SK-N-SH treated with all-trans-retinoic acid at 6 μM for 48 hours (cell line): ENCODE measurements at regions not wholly inside any gene's neighbourhood (a gene's known extent, or its start where the extent isn't known, plus 50 kb on each side); places are given as distances from the start of the nearest gene placed in this dataset.

Experiments
- CSDC2 ChIP-seq: fragments of 250-450 bp; sonication (Bioruptor Pico); IDR thresholded peaks from 2 replicates; pipeline ENCODE4 v1.5.0; 2020; ENCODE audit warnings: mild to moderate bottlenecking, moderate library complexity
- GLIS3 ChIP-seq: fragments of 250-450 bp; sonication (Bioruptor Pico); IDR thresholded peaks from 2 replicates; pipeline ENCODE4 v1.5.0; 2020; ENCODE audit warnings: mild to moderate bottlenecking, moderate library complexity
- OSR1 ChIP-seq: fragments of 250-450 bp; sonication (Bioruptor Pico); IDR thresholded peaks from 2 replicates; pipeline ENCODE4 v1.8.0; 2022; ENCODE audit warnings: moderate library complexity, mild to moderate bottlenecking, inconsistent platforms
- TCF4 ChIP-seq: fragments of 250-450 bp; sonication (Bioruptor Pico); IDR thresholded peaks from 2 replicates; pipeline ENCODE4 v1.8.0; 2021; ENCODE audit warnings: mild to moderate bottlenecking, moderate library complexity, borderline replicate concordance
- ZFP3 ChIP-seq: fragments of 250-450 bp; sonication (Bioruptor Pico); IDR thresholded peaks from 2 replicates; pipeline ENCODE4 v1.5.0; 2020; ENCODE audit warnings: mild to moderate bottlenecking, moderate library complexity
- ZFP30 ChIP-seq: fragments of 450-650 bp; formaldehyde crosslinking; IDR thresholded peaks from 2 replicates; pipeline ENCODE4 v1.5.0; 2022; ENCODE audit warnings: mild to moderate bottlenecking, moderate library complexity
- ZNF565 ChIP-seq: fragments of 450-650 bp; formaldehyde crosslinking; conservative IDR thresholded peaks from 2 replicates; pipeline ENCODE4 v1.5.0; 2020; ENCODE audit warnings: low read depth, mild to moderate bottlenecking, moderate library complexity
- TF ChIP-seq, protein P1 (sequence below): fragments of 250-450 bp; sonication (Bioruptor Pico); IDR thresholded peaks from 2 replicates; pipeline ENCODE4 v1.8.0; 2020; ENCODE audit warnings: mild to moderate bottlenecking, moderate library complexity, borderline replicate concordance

DNA sequence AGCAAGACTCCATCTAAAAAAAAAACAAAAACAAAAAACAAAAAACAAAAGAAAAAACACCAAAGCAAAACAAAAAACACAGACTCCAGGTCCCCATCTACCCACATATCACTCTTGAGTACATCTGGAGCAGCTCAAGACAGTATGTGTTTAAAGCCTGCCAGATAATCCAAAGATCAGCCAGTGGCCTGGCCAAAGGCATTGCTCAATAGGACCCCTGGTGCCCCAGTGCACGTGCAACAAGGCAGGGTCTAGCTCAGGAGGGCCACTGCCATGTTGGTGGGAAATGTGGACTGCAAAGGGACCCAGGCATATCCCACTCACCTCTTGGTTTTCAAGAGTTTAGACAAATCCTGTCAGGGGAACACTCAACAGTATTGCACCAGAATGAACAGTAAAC lies 279.5 kb downstream of the RPLP1 start:
- TF ChIP-seq ZNF565 (CRISPR knock-in tag) = no peak
- no peak for TF ChIP-seq ZFP30 (CRISPR knock-in tag)
- TF ChIP-seq ZFP3 (CRISPR knock-in tag) = no peak
- TF ChIP-seq, protein P1, sequence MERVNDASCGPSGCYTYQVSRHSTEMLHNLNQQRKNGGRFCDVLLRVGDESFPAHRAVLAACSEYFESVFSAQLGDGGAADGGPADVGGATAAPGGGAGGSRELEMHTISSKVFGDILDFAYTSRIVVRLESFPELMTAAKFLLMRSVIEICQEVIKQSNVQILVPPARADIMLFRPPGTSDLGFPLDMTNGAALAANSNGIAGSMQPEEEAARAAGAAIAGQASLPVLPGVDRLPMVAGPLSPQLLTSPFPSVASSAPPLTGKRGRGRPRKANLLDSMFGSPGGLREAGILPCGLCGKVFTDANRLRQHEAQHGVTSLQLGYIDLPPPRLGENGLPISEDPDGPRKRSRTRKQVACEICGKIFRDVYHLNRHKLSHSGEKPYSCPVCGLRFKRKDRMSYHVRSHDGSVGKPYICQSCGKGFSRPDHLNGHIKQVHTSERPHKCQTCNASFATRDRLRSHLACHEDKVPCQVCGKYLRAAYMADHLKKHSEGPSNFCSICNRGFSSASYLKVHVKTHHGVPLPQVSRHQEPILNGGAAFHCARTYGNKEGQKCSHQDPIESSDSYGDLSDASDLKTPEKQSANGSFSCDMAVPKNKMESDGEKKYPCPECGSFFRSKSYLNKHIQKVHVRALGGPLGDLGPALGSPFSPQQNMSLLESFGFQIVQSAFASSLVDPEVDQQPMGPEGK (CRISPR knock-in tag) = no peak
- TF ChIP-seq GLIS3 = no peak
- TF ChIP-seq OSR1 (CRISPR knock-in tag) = no peak
- no peak for TF ChIP-seq CSDC2 (CRISPR knock-in tag)
- no peak for TF ChIP-seq TCF4 (CRISPR knock-in tag)
